Body of pancreas (tissue), 4 donors: ENCODE measurements at regions not wholly inside any gene's neighbourhood (a gene's known extent, or its start where the extent isn't known, plus 50 kb on each side); places are given as distances from the start of the nearest gene placed in this dataset.

Experiments used
- ATAC-seq: fragments of 150-250 bp; one replicate; pipeline ENCODE4 v1.9.1; 2016
- DNase-seq, 4 donors: peaks; one replicate each; pipeline ENCODE4 v3.0.0-alpha.2; 2019
- H3K27ac ChIP-seq, 4 donors: fragments of 200-600 bp; sonication (generic); 1 replicate in 3 of 4; 2 replicates in 1 of 4; pipeline versions ENCODE4 v1.5.1 to v1.6.1; 2016 to 2019; ENCODE audit warnings: mild to moderate bottlenecking in 1 of 4, mixed read lengths in 1 of 4, moderate library complexity in 1 of 4
- H3K27me3 ChIP-seq, 2 donors: fragments of 200-600 bp; sonication (generic); one replicate each; pipeline ENCODE4 v1.6.0; 2016; ENCODE audit warnings: mild to moderate bottlenecking in 1 of 2
- H3K36me3 ChIP-seq, 2 donors: fragments of 200-600 bp; sonication (generic); replicated peaks in 1 of 2; 2 replicates each; pipeline ENCODE4 v1.5.1; 2016; ENCODE audit warnings: low read depth in 2 of 2; ENCODE audit not compliant: insufficient read depth in 1 of 2
- H3K4me1 ChIP-seq: fragments of 200-600 bp; sonication (generic); one replicate; pipeline ENCODE4 v1.6.0; 2016
- H3K4me3 ChIP-seq, 2 donors: fragments of 200-600 bp; sonication (generic); 1 replicate in 1 of 2; 2 replicates in 1 of 2; pipeline ENCODE4 v1.5.1; 2016 to 2019
- H3K9me3 ChIP-seq, 3 donors: fragments of 200-600 bp; sonication (generic); 1 replicate in 2 of 3; 2 replicates in 1 of 3; pipeline ENCODE4 v1.5.1; 2016
- CTCF ChIP-seq, 7 experiments: fragments of 450-650 bp in 4 of 7; fragments of 200-600 bp in 3 of 7; sonication (generic) in 3 of 7; IDR thresholded peaks; one replicate each; pipeline ENCODE4 v1.5.1; 2016 to 2019; ENCODE audit warnings: antibody characterized with exemption in 7 of 7
- POLR2A ChIP-seq, 3 donors: fragments of 450-650 bp; IDR thresholded peaks; one replicate each; pipeline ENCODE4 v1.6.1; 2016; ENCODE audit warnings: antibody characterized with exemption in 3 of 3, mild to moderate bottlenecking in 2 of 3
- WGBS, 2 donors: methylation state at CpG; one replicate each; pipeline ENCODE4 v1.1.5; 2017; 5-methylcytosine and 5-hydroxymethylcytosine counted together
- intact Hi-C: fragments of 100-400 bp; cut with DNase I; formaldehyde crosslinking; loops from one replicate; pipeline ENCODE4 v1.15.1; 2023

GRCh38 chr20:17083738-17084137 lies 143.1 kb upstream of the PCSK2 start:
- intact Hi-C loops = no loop called here
- H3K4me3 ChIP-seq = no peak overlapping the region
- WGBS, 2 donors = 41 to 58% methylated on average over 1 of the region's 1 CpG
- no peaks in the 10 kb centered on the region for H3K4me1 ChIP-seq
- H3K36me3 ChIP-seq = no peaks in the 10 kb centered on the region
- H3K27ac ChIP-seq = no peak overlapping the region
- TF ChIP-seq CTCF (IDR thresholded peaks at IDR 0.05) = no peak
- no peak for TF ChIP-seq POLR2A (IDR thresholded peaks at IDR 0.05)
- no peaks in the 10 kb centered on the region for H3K9me3 ChIP-seq
- no peaks in the 10 kb centered on the region for H3K27me3 ChIP-seq
- ATAC-seq (no peak), DNase-seq (no peak)

GRCh38 chr20:17084909-17085308 lies 141.9 kb upstream of the PCSK2 start:
- WGBS, 2 donors = 74 to 75% methylated on average over 3 of the region's 3 CpGs
- DNase-seq (no peak), ATAC-seq (no peak)
- Histone ChIP-seq H3K4me3 (no peak overlapping the region), H3K27me3 (no peaks in the 10 kb centered on the region), H3K36me3 (no peaks in the 10 kb centered on the region), H3K27ac (no peak overlapping the region), H3K4me1 (no peaks in the 10 kb centered on the region), H3K9me3 (no peaks in the 10 kb centered on the region)
- TF ChIP-seq POLR2A (IDR thresholded peaks at IDR 0.05) (no peak), CTCF (IDR thresholded peaks at IDR 0.05) (no peak)
- intact Hi-C loops = no loop called here

GRCh38 chr20:17093782-17094181 lies 133.1 kb upstream of the PCSK2 start:
- Histone ChIP-seq H3K4me3 (no peak overlapping the region), H3K36me3 (no peaks in the 10 kb centered on the region), H3K27ac (no peak overlapping the region), H3K9me3 (no peaks in the 10 kb centered on the region), H3K4me1 (no peaks in the 10 kb centered on the region), H3K27me3 (no peaks in the 10 kb centered on the region)
- no peak for TF ChIP-seq CTCF (IDR thresholded peaks at IDR 0.05)
- TF ChIP-seq POLR2A (IDR thresholded peaks at IDR 0.05) = no peak
- no peak for DNase-seq
- 65 to 78% methylated on average over 4 of the region's 4 CpGs for whole genome bisulfite sequencing, 2 donors
- intact Hi-C loops = no loop called here
- ATAC-seq = no peak

GRCh38 chr20:17097603-17098002 lies 129.2 kb upstream of the PCSK2 start:
- Histone ChIP-seq H3K27ac (no peak overlapping the region), H3K36me3 (no peaks in the 10 kb centered on the region), H3K4me1 (no peaks in the 10 kb centered on the region), H3K27me3 (no peaks in the 10 kb centered on the region), H3K9me3 (no peaks in the 10 kb centered on the region), H3K4me3 (no peak overlapping the region)
- 38 to 51% methylated on average over 4 of the region's 4 CpGs for WGBS, 2 donors
- intact Hi-C loops = no loop called here
- TF ChIP-seq POLR2A (IDR thresholded peaks at IDR 0.05) = no peak
- TF ChIP-seq CTCF (IDR thresholded peaks at IDR 0.05) = no peak
- DNase-seq (peak in 1 of 4 donors; percentile 15), ATAC-seq (no peak)

- 71 to 77% methylated on average over 1 of the region's 1 CpG for whole genome bisulfite sequencing, 2 donors
- no peak overlapping the region for H3K27ac ChIP-seq
- no peak overlapping the region for H3K4me3 ChIP-seq
- no peaks in the 10 kb centered on the region for H3K36me3 ChIP-seq
- peaks cover 8% of the 10 kb centered on the region for H3K4me1 ChIP-seq
- intact Hi-C loops = no loop called here
- TF ChIP-seq CTCF (IDR thresholded peaks at IDR 0.05) = no peak
- no peak for TF ChIP-seq POLR2A (IDR thresholded peaks at IDR 0.05)
- no peaks in the 10 kb centered on the region for H3K27me3 ChIP-seq
- DNase-seq (no peak), ATAC-seq (no peak)
- no peaks in the 10 kb centered on the region for H3K9me3 ChIP-seq
These were observed 126.3 kb upstream of the PCSK2 start for GRCh38 chr20:17100506-17100905.
